ENCODE measurements at regions not wholly inside any gene's neighbourhood (a gene's known extent, or its start where the extent isn't known, plus 50 kb on each side); places are given as distances from the start of the nearest gene placed in this dataset.
"Not testable (repeated sequence)": the region's sequence is repeated elsewhere in the genome, so short reads cannot be mapped to it uniquely, and the experiment has no call there.

GRCh38 chr12:124706363-124706762, 139.0 kb upstream of the NCOR2 start:
- DNase-seq (ENCODE audit: low read depth) = no peak

- no peak for DNase-seq (ENCODE audit: low read depth)
Observed at GRCh38 chr12:124705545-124706138, 138.2 kb upstream of the NCOR2 start.

- DNase-seq (ENCODE audit: low read depth) = no peak
Observed at GRCh38 chr12:124704619-124705018, 137.2 kb upstream of the NCOR2 start.

- no peak for DNase-seq (ENCODE audit: low read depth)
Observed at GRCh38 chr12:124703856-124704255, 136.4 kb upstream of the NCOR2 start.

GRCh38 chr12:124702736-124703135, 135.3 kb upstream of the NCOR2 start:
- no peak for DNase-seq (ENCODE audit: low read depth)

GRCh38 chr12:124700810-124701592, 133.6 kb upstream of the NCOR2 start:
- no peak for DNase-seq (ENCODE audit: low read depth)

GRCh38 chr12:124699909-124700308, 132.5 kb upstream of the NCOR2 start:
- no peak for DNase-seq (ENCODE audit: low read depth)

- DNase-seq (ENCODE audit: low read depth) = no peak
Observed at GRCh38 chr12:124698998-124699305, 131.5 kb upstream of the NCOR2 start.

GRCh38 chr12:124698211-124698997, 131.0 kb upstream of the NCOR2 start:
- DNase-seq (ENCODE audit: low read depth) = no peak

GRCh38 chr12:124697722-124698121, 130.3 kb upstream of the NCOR2 start:
- DNase-seq (ENCODE audit: low read depth) = not testable (repeated sequence)

GRCh38 chr12:124696693-124697476, 129.5 kb upstream of the NCOR2 start:
- no peak for DNase-seq (ENCODE audit: low read depth)

- DNase-seq (ENCODE audit: low read depth) = no peak
Observed at GRCh38 chr12:124695861-124696260, 128.4 kb upstream of the NCOR2 start.

GRCh38 chr12:124694846-124695497, 127.6 kb upstream of the NCOR2 start:
- peak; percentile 66 for DNase-seq (ENCODE audit: low read depth)

GRCh38 chr12:124694250-124694649, 126.8 kb upstream of the NCOR2 start:
- no peak for DNase-seq (ENCODE audit: low read depth)

- DNase-seq (ENCODE audit: low read depth) = no peak
Observed at GRCh38 chr12:124693111-124693723, 125.8 kb upstream of the NCOR2 start.

GRCh38 chr12:124692443-124692842, 125.0 kb upstream of the NCOR2 start:
- no peak for DNase-seq (ENCODE audit: low read depth)

GRCh38 chr12:124691429-124691828, 124.0 kb upstream of the NCOR2 start:
- DNase-seq (ENCODE audit: low read depth) = no peak

- no peak for DNase-seq (ENCODE audit: low read depth)
Observed at GRCh38 chr12:124689631-124690030, 122.2 kb upstream of the NCOR2 start.

- no peak for DNase-seq (ENCODE audit: low read depth)
Observed at GRCh38 chr12:124688356-124688992, 121.1 kb upstream of the NCOR2 start.

- DNase-seq (ENCODE audit: low read depth) = no peak
Observed at GRCh38 chr12:124687917-124688316, 120.5 kb upstream of the NCOR2 start.

Data from LHCN-M2 (cell line).